ENCODE measurements at regions not wholly inside any gene's neighbourhood (a gene's known extent, or its start where the extent isn't known, plus 50 kb on each side); places are given as distances from the start of the nearest gene placed in this dataset.

GRCh38 chr10:131779661-131780394 lies 121.0 kb upstream of the PPP2R2D start (continued):
- TF ChIP-seq CBX1 (IDR thresholded peaks at IDR 0.05; ENCODE audit: low read depth) = no peak
- no peak for TF ChIP-seq ATF2 (CRISPR knock-in tag; IDR thresholded peaks at IDR 0.05)
- no peak for TF ChIP-seq REXO4 (CRISPR knock-in tag; IDR thresholded peaks at IDR 0.05; ENCODE audit: borderline replicate concordance)
- TF ChIP-seq ZNF329 (CRISPR knock-in tag; IDR thresholded peaks at IDR 0.05; ENCODE audit: low read depth) = no peak

- Histone ChIP-seq H3K79me2 (ENCODE audit: insufficient read depth, low read length) (no peaks in the 10 kb centered on the region), H3K4me2 (ENCODE audit: low read depth, low read length) (no peak overlapping the region), H3K4me3 (replicated peaks in 1 of 3; ENCODE audit: insufficient read depth in 1 of 3, low read depth in 2 of 3, low read length in 3 of 3) (no peak overlapping the region), H3K9ac (ENCODE audit: insufficient read depth, low read depth, low read length) (no peak overlapping the region), H2AFZ (ENCODE audit: low read length) (no peak overlapping the region), H4K20me1 (ENCODE audit: insufficient read depth, low read length) (no peaks in the 10 kb centered on the region), H3K27ac (ENCODE audit: extremely low read length, insufficient read depth, low read length) (no peak overlapping the region), H3K4me1 (ENCODE audit: insufficient read depth, low read length) (no peaks in the 10 kb centered on the region), H3K9me3 (ENCODE audit: low read length) (peaks cover 37% of the 10 kb centered on the region), H3K27me3 (ENCODE audit: control insufficient read depth in 1 of 2, insufficient read depth in 2 of 2, low read length in 2 of 2) (no peaks in the 10 kb centered on the region; a peak in 1 of 5 replicates), H3K36me3 (replicated peaks in 1 of 2; ENCODE audit: control insufficient read depth in 1 of 2, insufficient read depth in 2 of 2, low read length in 2 of 2) (no peaks in the 10 kb centered on the region)
- in situ Hi-C loops (cut with HindIII; ENCODE audit: extremely low pct_ligation_motif_present, low pct_unique_long_range_greater_than_20kb) (loop anchor here (10.0 kb wide), 1 partner anchor 326 kb away; no protein-coding TSS in a partner anchor), intact Hi-C loops (cut with micrococcal nuclease; ENCODE audit: unreplicated experiment) (no loop called here)
- DNase-seq (ENCODE audit: low spot score) (no peak), FAIRE-seq (no peak), ATAC-seq (no peak)
- POLR2A ChIA-PET = no interaction called here
- TF ChIP-seq ZNF513 (CRISPR knock-in tag; conservative IDR thresholded peaks at IDR 0.05) (no peak), ZNF33A (CRISPR knock-in tag; IDR thresholded peaks at IDR 0.05; ENCODE audit: borderline replicate concordance) (no peak), HMG20B (CRISPR knock-in tag; conservative IDR thresholded peaks at IDR 0.05) (no peak), ERF (CRISPR knock-in tag; IDR thresholded peaks at IDR 0.05) (no peak), ZNF616 (CRISPR knock-in tag; IDR thresholded peaks at IDR 0.05; ENCODE audit: low read depth) (no peak)
- no TSS peak for BruUV-seq (replicated peaks)
- 5% methylated on average over 4 of the region's 6 CpGs for WGBS (ENCODE audit: low lambda C conversion rate)
- CTCF ChIA-PET (ENCODE audit: low intra/inter-chr PET ratio, low total read pairs) = no interaction called here
Measured at GRCh38 chr10:131781076-131781475, 119.7 kb upstream of the PPP2R2D start.
